NAMALWA (cell line): ENCODE measurements at regions not wholly inside any gene's neighbourhood (a gene's known extent, or its start where the extent isn't known, plus 50 kb on each side); places are given as distances from the start of the nearest gene placed in this dataset.

Experiments
- DNase-seq: peaks from one replicate; pipeline ENCODE4 v3.0.0-alpha.2; 2015; ENCODE audit warnings: low spot score

DNA sequence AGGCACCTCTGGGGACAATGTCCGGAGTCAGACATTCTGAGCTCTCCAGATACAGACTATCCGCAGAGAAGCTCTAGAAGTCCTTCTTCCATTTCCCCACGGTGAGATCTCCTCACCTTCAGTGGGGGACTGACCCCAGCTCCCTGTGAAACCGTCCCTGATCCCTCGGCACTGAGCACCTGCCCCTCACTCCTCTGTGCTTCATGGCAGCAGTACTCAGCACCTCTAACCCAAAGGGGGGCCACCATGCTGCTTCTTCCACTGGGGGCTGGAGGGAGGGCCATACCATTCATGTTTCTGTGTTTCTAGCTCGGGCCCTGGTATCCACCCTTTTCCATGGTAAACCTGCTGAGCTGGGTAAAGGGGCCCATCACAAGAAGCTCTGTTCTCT, 321.7 kb downstream of the BRD1 start:
- DNase-seq: no peak

DNA sequence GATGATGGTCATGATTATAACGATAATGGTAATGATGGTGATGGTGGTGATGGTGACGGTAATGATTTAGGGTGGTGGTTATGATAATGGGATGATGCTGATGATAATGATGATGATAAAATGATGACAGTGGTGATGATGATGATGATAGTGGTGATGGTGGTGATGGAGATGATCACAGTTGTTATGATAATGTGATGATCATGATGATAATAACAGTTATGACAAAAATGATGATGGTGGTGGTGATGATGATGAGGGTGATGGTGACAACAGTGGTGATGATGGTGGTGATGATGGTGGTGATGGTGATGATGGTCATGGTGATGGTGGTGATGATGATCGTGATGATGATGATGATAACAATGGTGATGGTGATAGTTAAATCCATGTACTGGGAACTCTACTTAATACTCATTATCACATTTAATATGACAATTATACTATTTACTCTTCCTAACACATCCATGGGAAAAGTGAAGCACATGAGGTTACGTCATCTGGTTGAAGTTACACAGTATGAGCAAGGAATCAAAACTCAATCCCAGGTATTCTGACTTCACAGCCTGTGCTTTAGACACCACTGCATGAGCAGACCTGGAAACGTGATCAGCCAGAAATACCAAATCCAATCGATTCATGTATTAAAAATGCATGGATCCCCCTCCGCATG, 322.2 kb downstream of the BRD1 start:
- DNase-seq: no peak

DNA sequence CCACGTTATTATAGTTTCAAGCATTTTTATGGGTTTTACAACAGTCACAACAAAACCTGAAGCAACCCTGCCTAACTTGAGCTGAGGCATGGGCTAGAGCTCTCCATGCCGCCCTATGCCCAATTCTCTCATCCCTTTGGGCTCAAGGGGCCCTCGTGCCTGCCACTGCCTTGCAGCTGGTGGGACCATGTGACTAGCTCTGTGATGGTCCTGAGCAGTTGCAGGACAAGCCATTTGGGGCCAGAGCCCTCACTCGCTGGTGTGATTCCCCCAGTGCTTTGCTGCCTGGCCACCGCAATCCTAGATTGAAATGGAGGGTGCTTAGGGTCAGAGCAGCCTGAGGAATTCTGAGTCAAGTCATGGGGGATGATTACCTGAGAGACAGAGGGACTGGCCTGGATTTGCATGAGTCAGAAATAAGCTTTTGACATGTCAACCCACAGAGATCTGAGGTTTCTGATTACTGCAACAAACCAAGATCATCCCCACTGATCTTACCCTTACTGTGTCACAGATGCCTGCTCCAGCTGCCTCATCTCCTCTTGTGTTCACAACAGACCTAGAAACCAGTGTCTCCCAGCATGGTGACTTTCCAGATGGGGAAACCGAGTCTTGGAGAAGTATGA, 323.7 kb downstream of the BRD1 start:
- DNase-seq: no peak

DNA sequence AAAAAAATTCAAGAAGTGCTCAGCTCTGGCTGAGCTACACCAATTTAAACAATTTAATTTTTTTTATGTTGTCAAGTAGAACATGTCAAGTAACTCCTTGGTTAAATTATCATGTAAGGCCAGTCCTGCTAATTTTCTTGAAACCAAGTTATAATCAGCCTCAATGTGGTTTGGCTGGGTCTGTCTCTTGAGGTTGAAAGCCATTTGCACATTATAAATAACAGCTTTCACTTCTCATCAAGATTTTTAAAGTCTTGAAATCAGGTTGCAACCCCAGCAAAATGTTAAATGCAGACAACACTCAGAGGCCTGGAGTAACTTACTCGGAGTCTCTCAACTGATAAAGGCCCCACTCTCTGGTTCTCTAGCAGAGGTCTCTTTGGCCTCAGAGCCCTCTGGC, 324.4 kb downstream of the BRD1 start:
- no peak for DNase-seq

DNA sequence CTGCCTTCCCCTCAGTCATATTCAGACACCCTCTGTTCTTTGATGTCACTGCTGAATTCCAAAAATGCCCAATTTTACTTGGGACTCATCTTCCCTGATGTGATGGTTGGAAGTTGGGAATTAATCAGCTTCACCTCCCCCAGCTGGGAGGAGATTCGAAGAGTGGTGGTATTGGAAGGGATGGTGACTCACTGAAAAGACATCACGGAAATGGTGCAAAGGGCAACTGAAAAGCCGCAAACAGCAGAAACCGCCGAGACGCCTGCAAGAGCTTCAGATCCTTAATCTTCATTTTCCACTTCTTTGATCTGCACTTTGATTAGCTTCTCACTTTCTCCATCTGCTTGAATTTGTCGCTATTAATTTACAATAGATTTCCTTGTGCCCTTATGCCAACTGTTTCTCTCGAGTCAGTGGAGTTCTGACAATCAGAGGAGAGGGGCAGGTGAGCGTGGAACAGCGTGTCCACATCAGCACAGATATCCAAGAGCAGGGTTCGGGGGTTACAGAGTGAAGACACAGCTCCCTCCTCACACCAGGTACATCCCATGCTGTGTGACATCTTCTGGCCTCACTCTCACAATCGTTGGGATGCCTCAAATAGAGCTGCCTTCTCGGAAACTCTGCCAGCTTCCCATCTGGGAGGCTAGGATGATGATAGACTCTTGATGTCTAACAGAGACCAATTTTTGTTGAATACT, 325.4 kb downstream of the BRD1 start:
- DNase-seq: no peak

DNA sequence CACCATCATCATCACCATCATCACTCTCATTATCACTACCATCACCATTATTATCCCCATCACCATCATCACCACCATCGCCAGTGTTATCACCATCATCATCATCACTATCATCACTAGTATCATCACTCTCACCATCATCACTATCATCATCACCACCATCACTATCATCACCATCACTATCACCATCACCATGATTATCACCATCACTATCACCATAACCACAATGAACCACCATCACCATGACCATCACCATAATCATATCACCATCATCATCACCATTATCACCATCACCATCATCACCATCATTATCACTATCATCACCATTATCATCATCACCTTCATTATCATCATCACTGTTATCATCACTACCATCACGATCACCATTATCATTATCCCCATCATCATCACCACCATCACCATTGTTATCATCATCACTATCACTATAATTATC, 326.7 kb downstream of the BRD1 start:
- DNase-seq: no peak

DNA sequence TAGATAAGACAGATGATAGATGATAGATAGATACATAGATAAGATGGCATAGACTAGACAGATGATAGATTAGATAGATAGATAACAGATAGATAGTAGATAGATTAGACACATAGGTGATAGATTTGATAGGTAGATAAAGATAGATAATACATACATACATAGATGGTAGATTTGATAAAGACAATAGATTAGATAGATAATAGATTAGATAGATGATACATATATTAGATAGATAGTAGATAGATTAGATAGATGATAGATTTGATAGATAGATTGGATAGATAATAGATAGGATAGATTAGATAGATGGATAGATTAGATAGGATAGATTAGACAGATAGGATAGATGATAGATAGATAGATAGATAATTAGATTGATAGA, 327.6 kb downstream of the BRD1 start:
- no peak for DNase-seq

DNA sequence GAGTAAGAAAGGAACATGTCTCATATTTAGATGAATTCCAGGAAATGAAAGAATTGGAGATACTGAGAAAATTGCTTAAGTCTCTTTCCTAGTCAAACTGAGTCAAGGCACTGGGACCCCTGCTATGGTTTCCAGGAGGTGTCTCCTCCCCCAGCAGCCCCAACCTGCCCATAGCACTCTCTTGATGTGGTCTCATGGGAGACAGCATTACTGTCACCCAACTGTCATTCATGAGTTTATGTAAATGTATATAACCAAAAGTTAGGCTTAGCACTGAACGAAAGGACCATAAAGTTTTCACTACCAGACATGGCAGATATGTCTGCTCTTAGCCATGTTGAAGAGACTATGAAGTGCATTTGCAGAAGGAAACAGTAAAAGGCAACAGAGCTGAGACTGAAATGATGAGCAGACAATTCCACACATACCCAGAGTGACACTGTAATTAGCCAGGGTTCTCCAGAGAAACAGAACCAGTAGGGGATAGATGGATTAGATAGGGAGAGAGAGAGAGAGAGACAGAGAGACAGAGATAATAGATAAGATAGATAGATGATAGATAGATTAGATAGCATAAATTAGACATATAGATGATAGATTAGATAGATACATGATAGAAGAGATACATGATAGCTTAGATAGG, 328.1 kb downstream of the BRD1 start:
- DNase-seq: no peak

DNA sequence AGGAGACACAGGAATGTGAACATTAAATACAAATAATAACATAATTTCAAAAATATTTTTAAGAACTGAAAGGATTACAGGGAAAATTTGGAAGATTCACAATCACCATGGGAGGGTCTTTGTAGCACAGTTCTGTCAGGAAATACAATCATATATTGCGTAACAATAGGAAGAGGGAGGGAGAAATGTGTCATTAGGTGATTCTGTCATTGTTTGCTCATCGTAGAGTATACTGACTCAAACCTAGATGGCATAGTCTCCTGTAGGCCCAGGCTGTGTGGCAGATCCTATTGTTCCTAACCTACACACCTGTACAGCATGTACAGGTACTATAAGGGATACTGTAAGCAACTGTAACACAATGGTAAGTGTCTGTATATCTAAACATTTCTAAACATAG, 330.4 kb downstream of the BRD1 start:
- DNase-seq: no peak

DNA sequence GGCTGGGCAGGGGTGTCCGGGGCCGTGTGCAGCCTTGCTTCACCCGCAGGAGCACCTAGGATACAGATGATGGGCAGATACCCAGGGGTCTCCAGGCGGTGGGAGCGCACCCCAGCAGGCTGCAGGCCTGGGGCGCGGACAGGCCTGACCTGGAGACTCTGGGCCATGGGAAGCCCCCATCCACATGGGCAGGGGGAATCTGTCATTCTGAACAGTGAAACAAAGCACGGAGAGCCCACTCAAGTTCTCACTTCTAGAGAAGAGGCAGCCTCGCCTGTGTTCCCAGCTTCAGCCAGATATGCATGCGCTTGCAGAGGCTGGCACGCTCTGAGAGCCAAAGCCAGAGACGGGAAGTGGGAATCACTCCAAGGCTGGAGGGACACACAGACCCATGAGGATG, 333.1 kb downstream of the BRD1 start:
- no peak for DNase-seq

DNA sequence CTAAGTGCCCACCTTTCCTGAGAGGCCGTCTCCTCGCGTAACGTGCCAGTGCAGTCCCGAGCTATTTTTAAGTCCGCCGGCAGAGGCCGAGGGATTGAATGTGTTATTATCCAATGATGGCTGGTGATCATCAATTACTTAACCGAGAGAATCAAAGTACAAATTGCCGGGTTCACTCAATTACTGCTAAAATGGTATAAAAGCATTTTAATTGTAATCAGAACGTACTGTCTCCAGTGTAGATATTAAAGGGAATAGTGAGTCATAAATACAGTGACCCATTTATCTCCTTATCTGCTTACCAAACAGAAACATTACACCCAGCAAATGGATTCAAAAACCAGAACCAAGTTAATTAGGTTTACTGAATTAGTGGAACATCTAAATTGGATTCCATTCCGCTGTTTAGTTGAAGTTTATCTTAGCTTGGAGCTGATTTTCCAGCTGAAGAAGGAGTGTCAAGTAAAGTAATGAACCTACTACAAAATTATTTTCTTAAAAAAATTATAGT, 334.9 kb downstream of the BRD1 start:
- DNase-seq: no peak

DNA sequence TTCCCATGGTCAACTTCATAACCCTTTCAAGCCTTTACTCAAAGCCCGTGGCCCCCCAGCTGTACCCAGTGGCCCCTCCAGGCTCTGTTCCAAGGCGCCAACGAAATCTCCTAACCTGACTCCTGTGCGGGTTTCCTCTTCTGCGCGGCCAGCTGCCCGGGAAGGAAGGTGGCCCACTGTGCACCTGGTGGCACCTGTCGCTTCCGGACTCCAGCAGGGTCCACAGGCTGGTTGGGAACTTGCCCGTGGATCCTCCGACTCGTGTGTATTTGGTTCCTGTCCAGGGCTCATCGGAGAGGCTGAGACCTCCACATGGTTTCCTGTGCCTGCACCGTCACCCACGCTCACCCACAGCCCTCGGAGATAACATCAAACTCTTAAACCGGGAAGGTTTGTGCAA, 335.4 kb downstream of the BRD1 start:
- DNase-seq: no peak

DNA sequence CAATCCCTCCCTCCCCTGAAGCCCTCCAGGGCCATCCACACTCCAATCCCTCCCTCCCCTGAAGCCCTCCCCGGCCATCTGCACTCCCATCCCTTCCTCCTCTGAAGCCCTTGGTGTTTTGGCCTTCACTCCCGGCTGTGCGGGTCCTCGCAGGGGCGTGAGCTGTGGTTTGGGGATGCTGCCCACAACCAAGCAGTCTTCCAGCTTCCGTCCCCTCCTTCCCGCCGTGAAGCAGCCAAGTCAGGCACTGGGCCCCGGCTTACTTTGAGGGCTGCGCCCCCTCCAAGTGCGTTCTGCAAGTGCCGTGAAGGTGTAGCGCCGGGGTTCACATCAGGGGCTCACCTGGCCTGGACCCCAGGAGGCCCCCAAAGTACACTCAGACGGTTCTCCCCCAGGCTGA, 335.9 kb downstream of the BRD1 start:
- no peak for DNase-seq

DNA sequence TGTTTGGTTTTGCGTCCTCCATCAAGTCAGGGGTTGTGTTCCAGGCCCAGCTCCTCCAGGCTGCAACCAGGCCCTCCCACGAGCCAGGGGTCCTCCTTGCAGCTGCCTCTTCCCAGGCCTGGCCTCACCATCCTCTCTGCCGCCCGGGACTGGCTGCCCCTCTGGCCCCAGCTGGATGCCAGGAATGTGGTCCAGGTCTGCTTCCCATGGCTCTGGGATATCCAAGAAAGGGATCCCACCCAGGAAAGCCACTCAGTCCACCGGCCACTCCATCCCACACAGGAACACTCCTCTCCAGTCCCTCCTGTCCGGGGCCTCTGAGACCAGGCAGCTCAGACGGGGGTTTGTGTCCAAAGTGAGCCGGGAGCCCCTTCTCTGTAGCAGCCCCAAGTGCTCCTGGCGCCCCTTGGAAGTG, 336.4 kb downstream of the BRD1 start:
- DNase-seq: no peak

DNA sequence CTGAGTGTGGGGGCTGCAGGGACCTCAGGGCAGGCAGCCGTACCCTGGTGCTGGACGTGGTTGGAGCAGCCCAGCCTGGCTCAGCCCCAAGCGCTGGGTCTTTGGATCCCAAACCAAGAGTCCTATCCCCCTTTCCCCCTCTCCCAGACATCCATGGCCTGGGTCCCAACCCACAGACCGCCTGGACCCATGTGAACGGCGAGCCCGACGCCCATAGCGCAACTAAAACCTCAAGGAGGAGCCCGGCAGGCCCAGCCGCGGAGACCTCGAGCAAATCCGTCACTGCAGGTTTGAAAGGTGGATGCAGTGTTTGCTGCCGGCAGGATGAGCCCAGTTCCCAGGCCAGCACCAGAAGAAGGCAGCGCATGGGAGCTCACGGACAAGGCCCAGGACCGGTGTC, 337.0 kb downstream of the BRD1 start:
- DNase-seq: no peak

DNA sequence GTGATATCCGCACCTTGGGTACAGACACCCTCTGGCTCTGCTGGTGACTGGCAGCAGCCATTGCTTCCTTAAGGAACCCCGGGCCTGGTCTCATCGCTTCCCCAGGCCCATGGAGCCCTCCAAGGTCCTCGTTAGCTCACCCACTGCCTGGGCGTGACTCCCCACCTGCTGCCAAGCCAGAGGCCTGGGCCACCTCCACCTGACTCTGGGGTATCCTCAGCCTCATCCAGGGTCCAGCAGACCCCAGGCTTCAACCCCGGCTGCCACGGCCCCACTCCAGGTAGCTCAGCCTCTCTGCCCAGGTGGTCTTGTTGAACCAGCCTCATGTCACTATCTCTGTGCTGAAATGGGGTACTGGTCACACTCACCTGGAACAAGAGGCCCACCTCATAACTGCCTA, 337.9 kb downstream of the BRD1 start:
- DNase-seq: no peak

DNA sequence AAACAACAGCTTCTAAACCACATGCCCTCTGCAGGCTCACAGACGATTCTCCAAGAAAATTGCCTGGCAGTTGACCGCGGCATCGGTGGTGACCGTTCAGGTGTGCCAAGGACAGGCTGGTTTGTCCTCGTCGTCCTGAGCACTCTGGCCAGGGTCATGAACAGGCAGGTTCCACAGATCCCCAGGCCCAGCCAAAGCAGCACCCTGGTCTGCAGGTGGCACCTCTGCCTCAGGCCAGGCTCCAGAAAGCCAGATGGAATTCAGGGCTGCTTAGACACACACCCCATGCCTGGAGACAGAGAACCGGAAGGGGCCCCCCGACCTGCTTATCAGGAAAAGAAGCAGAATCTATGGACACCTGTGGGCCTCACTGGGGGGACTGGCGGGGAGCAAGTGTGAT, 338.7 kb downstream of the BRD1 start:
- no peak for DNase-seq

DNA sequence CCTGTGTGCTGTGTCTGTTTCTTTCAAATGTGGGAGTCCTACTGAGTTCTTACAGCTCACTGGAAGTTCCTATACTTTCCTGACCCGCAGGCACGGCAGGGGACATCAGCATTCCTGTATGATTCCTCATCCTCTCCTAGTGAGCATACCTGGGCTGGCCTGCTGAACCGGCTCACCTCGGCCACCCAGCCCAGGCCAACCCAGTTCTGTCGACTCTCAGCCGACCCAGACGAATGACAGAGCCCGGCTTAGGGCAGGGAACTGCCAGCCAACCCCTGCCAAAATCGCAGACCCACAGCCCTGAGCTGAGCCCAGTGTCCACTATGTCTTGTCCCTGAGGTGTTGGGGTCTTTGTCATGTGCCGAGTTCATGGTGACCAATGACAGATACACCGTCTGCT, 339.7 kb downstream of the BRD1 start:
- no peak for DNase-seq

DNA sequence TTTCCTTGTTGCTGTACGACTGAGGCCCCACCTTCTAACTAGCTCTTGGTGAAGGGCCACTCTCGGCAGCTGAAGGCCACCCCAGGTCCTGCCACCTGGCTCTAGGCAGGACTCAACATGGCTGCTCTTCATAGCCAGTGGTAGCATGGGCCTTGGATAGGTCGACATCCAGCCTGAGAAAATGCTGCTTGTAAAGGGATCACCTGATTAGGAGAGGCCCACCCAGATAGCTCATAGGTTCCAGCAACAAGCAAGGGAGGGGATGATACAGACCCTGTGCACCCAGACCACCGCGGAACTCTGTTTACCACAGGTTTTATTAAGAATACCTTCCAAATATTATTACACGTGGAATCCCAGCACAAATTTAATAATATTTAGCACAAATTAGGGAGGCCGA, 341.4 kb downstream of the BRD1 start:
- DNase-seq: no peak

DNA sequence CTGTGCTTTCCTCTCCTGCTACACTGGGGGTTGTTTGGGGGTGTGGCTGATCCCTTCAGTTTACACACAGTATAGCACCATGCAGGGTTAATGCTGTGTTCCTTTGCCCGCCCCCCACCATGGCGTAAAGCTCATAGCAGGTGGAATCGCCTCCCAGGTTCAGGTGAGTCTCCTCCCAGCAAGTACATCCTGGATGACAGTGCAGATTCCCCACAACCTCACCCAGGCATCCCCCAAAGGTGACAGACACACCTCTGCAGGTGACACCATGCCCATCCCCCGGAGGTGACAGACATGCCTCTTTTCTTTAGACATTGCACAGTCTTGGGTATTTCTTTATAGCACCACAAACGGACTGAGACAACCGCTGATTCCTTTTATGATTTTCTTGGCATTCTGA, 343.7 kb downstream of the BRD1 start:
- no peak for DNase-seq

DNA sequence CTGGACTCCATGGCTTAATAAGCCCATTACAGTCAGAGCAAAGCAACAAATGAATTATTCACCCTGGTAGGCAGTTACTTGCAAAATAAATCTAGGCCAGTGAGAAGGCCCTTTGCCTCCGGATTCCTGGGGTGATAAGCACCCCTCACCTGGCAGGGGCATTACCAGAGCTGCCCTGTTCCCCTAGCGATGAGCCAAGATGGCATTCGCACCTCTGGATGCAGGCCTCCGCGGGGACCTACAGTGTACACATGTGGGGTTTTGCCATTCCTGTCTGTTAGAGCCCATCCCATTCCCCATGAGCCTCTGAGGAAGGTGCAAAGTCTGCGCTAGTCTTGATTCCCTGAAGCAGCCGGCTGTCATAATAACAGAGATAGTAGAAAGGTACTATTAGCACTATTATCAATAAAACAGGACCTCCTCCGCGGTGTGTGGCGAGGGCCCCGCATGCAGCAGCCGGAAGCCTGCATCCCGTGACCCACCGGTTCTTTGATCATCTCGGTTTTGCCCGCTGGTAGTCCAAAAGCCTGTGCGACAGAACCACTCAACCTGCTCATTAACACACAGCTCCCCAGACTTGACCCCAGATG, 344.3 kb downstream of the BRD1 start:
- no peak for DNase-seq

DNA sequence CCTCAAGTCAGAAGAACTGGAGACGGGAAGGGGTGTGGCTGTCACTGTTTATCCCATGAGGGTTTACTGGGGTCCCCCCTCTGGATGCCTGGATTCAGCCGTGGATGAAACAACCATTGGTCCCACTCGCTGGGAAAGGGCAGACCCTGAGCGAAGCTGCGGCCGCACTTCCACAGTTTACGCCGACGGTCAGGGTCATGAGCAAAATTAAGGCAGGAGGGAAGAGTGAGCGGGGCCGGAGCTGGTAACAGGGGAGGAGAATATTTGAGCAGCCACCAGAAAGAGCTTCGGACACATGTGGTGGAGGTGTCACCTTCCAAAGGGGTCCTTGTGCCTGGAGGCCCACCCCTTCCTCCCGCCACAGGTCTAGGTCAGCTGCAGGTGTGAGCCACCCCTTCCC, 344.9 kb downstream of the BRD1 start:
- no peak for DNase-seq
